SU-DHL-6 (cell line): ENCODE measurements at regions not wholly inside any gene's neighbourhood (a gene's known extent, or its start where the extent isn't known, plus 50 kb on each side); places are given as distances from the start of the nearest gene placed in this dataset.

Source experiments
- EZH2phosphoT487 ChIP-seq: fragments of 200-600 bp; sonication (generic), shearing (Covaris generic); conservative IDR thresholded peaks from 2 replicates; pipeline ENCODE4 v1.6.1; 2018; ENCODE audit warnings: mild to moderate bottlenecking, antibody characterized with exemption, low read length, moderate library complexity, mixed read lengths
- TF ChIP-seq, protein P1 (sequence below): fragments of 200-600 bp; sonication (generic); IDR thresholded peaks from one replicate; pipeline ENCODE4 v1.5.1; 2017; ENCODE audit warnings: antibody characterized with exemption, mild to moderate bottlenecking, low read length, moderate library complexity; ENCODE audit not compliant: insufficient read depth, poor library complexity, severe bottlenecking

DNA sequence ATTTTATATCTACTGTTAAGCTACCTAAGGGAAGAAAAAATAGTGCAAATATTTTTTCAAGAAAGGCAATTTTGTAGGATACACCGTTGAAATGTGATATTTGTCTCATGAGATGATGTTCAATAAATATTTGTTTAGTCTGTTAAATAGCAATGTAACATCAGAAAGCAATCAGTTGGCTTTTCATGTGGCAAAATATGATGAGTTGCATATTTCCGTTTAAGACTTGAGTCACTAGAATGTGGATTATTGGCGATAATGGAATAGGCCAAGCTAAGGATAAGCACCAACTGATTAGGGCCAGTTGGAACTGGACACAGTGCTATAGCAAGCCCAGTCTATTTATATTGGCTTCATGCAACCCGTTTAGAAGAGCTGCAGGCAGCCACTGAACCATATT lies 250.4 kb upstream of the SLC16A7 start:
- TF ChIP-seq, protein P1, sequence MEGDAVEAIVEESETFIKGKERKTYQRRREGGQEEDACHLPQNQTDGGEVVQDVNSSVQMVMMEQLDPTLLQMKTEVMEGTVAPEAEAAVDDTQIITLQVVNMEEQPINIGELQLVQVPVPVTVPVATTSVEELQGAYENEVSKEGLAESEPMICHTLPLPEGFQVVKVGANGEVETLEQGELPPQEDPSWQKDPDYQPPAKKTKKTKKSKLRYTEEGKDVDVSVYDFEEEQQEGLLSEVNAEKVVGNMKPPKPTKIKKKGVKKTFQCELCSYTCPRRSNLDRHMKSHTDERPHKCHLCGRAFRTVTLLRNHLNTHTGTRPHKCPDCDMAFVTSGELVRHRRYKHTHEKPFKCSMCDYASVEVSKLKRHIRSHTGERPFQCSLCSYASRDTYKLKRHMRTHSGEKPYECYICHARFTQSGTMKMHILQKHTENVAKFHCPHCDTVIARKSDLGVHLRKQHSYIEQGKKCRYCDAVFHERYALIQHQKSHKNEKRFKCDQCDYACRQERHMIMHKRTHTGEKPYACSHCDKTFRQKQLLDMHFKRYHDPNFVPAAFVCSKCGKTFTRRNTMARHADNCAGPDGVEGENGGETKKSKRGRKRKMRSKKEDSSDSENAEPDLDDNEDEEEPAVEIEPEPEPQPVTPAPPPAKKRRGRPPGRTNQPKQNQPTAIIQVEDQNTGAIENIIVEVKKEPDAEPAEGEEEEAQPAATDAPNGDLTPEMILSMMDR = no peak
- no peak for TF ChIP-seq EZH2phosphoT487
